Dermis microvascular lymphatic vessel endothelial cell (primary cell): ENCODE measurements at regions not wholly inside any gene's neighbourhood (a gene's known extent, or its start where the extent isn't known, plus 50 kb on each side); places are given as distances from the start of the nearest gene placed in this dataset.

ENCODE experiments used
- DNase-seq, 2 donors: peaks; one replicate each; pipeline versions ENCODE4 v3.0.0 to v3.0.0-alpha.2; 2010; ENCODE audit warnings: low read depth in 2 of 2

DNA sequence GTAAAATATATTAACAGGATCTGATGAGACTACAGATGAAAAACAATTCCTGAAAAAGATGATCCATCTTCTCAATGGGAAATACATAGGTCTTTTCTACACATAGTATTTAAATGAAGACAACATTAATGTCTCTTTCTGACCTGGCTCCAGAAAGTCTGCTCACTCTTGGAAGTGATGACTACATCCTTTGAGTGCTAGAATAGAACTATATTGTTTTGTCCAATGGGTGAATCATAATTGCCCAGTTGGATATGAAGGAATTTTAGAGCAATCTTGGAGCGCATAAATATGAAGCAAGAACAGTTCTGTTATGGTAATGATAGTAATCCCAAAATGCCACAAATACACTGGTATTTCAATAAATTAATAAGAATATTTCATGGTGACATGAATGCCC is 322.1 kb downstream of the DEPDC1B start:
- no peak for DNase-seq

DNA sequence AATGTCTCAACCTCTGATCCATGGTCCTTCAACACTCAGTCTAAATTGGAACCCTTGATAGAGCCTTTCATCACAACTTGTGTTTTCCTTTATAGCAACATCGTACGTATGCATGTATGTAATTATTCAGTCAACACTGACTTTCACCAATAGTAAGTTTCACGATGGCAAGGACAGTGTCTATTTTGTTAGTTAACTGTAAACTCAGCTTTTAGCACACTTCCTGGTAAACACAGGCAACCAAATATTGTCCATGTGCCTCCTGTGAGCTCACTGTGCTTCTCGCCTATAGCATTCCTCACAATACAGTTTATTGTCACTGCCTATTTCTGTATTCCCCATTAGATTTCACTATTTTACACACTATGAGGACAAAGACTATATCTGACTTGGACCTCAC is 323.1 kb downstream of the DEPDC1B start:
- DNase-seq, result no peak

DNA sequence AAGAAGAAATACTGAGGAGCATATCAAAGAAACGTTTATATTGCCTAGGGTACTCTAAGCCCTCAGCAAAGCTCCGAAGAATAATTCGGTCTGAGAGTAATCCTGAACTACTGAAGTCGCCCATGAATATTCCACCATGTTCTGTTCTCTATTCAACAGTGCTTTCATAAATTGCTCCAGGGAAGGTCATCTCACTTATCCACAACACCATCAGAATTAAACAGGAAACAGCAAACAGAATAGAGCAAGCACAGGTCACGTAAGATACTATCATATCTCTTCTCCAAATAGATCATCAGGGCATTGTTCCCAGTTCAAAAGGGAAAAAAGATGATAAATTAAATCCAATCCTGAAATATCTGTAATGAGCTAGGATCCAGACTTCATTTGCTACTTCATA is 325.6 kb downstream of the DEPDC1B start:
- DNase-seq, result no peak

- DNase-seq, result no peak
Measured at GRCh38 chr5:60372786-60373185, 327.2 kb downstream of the DEPDC1B start.

DNA sequence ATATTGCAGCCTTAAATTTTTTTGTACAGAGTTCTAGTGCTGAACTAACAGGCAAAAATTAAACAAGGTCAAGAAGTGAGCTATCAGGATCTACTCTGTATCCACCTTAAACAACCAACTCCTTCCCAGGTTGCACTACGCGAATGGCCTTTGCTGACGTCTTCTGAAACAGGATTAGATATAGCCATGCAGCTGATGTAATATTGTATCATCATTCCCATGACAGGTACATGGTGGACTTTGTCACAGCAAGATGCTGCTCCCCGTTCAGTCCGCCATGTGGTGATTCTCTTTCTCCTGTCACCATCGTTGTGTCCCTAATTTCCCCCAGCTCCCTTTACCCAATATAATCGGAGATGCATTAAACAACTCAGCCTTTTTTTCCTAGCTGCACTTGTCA is 328.9 kb downstream of the DEPDC1B start:
- DNase-seq, result no peak

DNA sequence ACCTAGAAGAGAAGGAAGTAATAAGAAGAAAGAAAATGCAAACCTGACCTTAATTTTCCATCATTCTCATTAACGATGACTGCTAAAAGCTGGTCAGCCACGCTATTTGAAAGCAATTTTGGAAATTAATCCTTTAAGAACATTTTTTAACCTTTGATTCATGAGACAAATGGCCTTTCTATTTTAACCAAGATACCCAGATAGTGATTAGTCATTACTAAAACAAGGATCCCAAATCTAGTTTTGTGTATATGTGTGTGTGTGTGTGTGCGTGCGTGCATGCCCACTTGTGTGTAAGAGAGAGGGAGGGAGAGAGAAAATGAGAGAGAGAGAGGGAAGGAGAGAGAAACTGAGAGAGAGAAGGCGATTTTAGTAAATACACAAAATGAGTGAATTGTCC is 329.5 kb downstream of the DEPDC1B start:
- DNase-seq, result no peak

- DNase-seq, result no peak
Measured at GRCh38 chr5:60369391-60369790, 330.6 kb downstream of the DEPDC1B start.

GRCh38 chr5:60368100-60368499 is 331.9 kb downstream of the DEPDC1B start:
- no peak for DNase-seq

- DNase-seq, result no peak
Measured at GRCh38 chr5:60366489-60366888, 333.5 kb downstream of the DEPDC1B start.

- no peak for DNase-seq
Measured at GRCh38 chr5:60365001-60365400, 335.0 kb downstream of the DEPDC1B start.

DNA sequence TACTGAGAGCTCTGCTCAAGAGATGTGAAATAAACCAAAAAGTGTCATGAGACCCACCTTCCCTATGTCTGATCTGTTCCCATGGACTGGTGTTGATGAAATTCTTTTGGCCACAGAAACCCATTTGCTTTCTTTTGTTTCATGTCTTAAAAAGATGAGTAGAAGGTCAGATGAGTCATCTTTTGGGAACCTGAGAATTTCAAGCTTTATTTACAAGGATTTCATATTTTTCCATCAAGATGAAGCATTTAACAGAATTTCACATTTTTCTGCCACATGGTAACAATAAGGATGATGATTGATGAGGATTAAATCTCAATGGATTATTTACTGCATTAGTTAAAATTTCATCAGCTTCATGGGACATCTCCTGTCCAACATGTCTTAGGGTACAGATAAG is 337.8 kb downstream of the DEPDC1B start:
- no peak for DNase-seq

DNA sequence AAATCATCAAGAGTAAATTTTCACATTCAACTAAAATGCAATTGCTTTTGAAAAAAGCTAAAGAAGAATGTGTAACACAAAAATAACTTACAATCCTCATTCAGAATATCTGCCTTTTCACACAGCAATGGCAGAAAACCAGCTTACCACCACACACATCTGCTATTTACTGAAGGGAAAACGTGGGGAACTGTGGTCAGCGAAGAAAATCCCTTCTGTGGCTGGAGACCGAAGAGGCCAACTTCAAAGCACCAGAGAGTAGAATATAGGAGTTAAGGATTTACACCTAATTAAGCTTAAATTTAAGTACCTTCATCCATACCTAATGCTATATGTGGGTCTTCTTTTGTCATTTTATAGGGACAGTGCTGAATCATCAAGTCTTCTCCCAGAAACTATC is 339.6 kb downstream of the DEPDC1B start:
- no peak for DNase-seq

- DNase-seq, result no peak
Measured at GRCh38 chr5:60357302-60357701, 342.7 kb downstream of the DEPDC1B start.

DNA sequence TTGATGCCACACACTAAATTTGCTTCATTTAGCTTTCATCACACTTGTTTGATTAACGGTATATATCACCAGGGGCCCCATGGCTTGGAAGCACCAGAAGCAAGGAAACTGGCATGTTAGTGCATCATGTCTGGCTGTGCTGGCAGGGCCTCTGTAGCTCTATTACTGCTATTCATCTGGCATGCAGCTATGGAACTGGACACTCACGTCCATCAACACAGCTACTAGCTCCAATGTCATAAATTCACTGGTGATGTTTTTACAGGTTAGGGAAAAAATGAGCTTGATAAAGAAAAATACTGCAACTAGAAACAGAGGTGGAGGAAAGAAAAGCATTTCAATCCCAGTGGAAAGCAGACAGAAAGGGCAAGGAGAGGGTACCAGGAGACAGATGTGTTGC is 343.2 kb downstream of the DEPDC1B start:
- DNase-seq, result peak; percentile 29 to 70

- no peak for DNase-seq
Measured at GRCh38 chr5:60355181-60355580, 344.8 kb downstream of the DEPDC1B start.

- no peak for DNase-seq
Measured at GRCh38 chr5:60354311-60354710, 345.7 kb downstream of the DEPDC1B start.

DNA sequence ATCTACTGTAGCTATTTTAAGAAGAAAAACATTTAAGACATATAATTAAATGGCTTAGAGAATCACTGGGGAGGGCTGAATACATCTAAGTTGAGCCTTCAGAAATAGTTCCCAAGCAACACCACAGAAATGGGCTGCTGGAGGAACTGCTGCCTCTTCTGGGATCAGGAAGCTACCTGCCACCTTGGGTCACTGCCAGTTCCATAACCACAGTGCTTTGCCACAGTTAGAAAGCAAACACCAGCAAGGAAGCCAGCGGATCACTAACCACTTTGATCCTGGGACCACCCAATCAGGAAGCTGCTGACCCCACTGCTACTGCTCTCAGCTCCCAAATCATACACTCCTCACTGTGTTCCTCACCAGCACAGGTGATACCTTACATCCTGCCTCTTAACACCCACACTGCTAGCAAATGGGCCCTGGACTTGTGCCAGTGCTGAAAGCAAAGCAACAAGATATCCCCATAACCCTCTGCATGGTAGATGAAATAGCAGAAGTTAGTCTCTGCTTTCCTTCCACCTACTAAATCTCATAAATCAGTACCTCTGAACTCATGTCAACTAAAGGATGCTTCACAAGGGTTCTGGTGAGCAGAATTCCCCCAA is 346.9 kb downstream of the DEPDC1B start:
- DNase-seq, result no peak

DNA sequence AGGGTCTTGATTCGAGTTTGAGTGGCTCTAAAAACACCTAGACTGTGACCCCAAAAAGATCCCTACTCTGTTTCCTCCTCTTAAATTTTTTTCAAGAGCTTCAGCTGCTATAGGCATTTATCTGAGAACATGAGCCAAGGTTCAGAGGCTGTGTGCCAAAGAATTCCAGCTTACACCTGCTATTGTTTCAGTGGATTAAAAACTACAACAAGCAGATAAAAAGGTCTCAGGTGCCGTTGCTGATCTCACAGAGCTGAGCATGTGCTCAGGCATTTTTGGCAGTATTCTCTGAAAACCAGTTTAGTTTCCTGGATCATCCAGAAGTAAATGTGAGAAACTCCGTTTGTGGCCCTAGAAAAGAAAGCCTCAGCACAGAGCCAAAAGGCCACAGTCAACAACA is 349.2 kb downstream of the DEPDC1B start:
- DNase-seq, result peak; percentile 5 to 44

GRCh38 chr5:60349891-60350415 is 350.0 kb downstream of the DEPDC1B start:
- DNase-seq, result no peak

GRCh38 chr5:60346393-60346792 is 353.6 kb downstream of the DEPDC1B start:
- DNase-seq, result no peak

- no peak for DNase-seq
Measured at GRCh38 chr5:60343102-60343501, 356.9 kb downstream of the DEPDC1B start.

DNA sequence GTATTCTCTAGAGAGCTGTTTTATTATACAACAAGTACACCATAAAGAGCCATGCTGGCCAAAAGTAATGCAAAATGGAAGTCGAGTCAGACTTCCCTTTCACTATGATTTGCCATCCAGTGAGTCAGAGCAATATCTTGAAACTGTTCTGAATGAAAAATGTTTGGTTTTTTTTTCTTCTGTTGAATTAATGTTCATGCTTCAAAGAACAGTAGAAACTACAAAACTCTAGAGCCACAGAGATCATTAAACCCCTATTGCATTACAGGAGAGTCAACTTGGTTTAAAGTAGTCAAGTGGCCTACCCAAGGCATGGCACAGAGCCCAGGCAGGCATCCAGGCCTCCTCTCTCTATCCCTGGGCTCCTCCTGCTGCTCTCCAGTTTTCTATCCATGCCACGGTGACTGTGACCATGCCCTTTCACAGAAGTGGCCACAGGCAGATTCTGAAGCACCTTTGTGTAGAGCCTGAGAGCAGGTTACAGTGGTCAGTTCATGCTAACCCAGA is 358.9 kb downstream of the DEPDC1B start:
- no peak for DNase-seq

DNA sequence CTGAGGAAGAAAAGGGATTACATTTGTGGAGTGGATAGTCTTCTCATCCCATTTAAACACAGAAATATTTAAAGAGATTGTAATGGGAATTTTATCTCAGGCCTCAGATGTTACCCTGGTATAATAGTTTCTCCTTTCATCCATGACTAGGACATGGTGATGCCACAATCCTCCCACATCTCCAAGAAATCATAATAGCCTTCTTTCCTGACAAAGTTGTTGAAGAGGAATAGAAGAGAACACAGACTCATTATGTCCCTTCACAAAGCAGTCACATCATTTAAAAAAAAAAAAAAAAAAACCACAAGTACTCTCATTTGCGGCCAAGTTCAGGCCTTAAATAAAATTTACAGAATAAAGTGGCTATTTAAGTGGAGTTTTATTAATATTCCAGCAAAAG is 359.6 kb downstream of the DEPDC1B start:
- DNase-seq, result no peak

DNA sequence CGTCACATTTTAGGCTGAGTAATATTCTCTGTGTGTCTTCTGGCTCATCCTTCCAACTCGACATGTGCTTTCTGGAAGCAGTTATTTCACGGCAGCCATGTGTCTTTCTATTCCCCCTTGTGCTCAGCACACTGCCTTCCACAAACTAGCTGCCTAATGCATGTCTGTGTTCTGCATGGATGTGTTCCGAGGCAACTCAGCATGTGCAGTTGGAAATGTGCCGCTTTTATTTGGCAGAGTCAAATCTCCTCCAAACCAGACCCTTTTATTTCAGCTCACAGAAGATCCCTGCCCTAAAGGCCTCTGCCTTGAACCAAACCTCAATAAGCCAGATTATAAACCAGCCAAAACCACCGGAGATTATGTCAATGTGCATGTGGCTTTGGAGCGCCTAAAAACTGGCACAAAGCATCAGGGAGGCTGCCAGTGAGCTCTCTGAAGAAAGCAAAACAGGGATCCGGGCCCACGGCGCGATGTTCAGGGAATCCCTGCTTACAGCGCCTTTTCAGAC is 360.2 kb downstream of the DEPDC1B start:
- no peak for DNase-seq
